IPS-18c (cell line): ENCODE measurements at regions not wholly inside any gene's neighbourhood (a gene's known extent, or its start where the extent isn't known, plus 50 kb on each side); places are given as distances from the start of the nearest gene placed in this dataset.

Experiments
- H3K4me3 ChIP-seq: 2 replicates; pipeline ENCODE4 v1.7.0; 2013; ENCODE audit warnings: low read depth, mild to moderate bottlenecking, low read length, moderate library complexity; ENCODE audit not compliant: insufficient read depth
- H3K9me3 ChIP-seq: one replicate; pipeline ENCODE4 v1.6.1; 2013; ENCODE audit warnings: mild to moderate bottlenecking, low read length, moderate library complexity; ENCODE audit not compliant: control insufficient read depth, insufficient read depth

DNA sequence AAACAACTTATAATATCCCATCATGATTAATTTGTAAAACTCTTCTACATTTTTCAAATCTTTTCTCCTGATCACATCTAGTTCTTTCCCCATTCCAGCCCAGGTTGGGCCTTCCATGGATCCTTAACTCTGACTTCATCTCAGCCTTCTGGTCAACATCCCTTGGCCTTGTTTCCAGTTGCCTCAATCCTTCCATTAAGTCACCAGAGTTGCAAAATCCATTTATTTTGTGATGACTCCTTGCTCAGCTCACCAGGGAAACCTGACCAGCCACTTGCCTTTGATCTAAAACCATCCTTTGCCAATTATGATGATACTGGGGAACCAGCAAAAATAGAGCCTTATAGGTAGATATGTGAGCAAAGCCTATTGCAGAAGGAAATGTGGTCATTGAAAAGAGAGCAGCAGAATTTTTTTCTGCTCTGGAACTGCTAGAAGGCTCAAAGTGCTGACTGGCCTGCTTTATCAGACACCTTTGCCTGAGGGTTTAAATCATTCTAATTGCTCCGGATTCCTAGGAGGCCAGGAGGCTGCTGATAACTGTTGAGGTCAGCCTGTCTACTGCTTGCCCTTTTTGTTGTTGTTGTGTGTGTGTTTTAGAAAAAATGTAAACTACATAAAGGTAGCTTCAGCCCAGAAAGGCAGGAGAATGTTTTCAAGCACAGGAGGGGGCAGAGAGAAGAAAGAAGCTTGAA lies 512.2 kb upstream of the GRIA1 start:
- H3K4me3 ChIP-seq, result no peak overlapping the region
- H3K9me3 ChIP-seq, result no peaks in the 10 kb centered on the region

DNA sequence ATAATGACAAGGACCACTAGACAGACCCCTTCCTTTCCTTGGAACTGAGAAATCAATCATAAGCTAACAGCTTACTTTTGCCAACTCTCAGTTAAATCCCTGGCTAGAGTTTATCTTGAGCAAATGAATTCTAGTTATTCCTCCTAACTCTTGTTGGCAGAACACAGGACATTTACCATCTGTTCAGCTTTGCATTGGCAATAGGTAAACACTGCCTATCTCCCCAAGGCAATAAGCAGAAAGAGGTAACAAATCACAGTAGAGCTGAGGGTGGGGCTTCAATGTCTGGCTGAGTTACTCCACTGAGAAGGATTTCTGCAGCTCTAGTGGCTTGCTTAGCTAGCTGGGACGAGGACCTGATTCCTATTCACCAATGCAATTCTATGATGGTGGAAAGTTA lies 503.3 kb upstream of the GRIA1 start:
- no peak overlapping the region for H3K4me3 ChIP-seq
- H3K9me3 ChIP-seq, result no peaks in the 10 kb centered on the region

GRCh38 chr5:152990217-152990616 lies 500.3 kb upstream of the GRIA1 start:
- H3K4me3 ChIP-seq, result no peak overlapping the region
- no peaks in the 10 kb centered on the region for H3K9me3 ChIP-seq

GRCh38 chr5:152990649-152991048 lies 499.8 kb upstream of the GRIA1 start:
- no peak overlapping the region for H3K4me3 ChIP-seq
- no peaks in the 10 kb centered on the region for H3K9me3 ChIP-seq

- Histone ChIP-seq H3K4me3 (no peak overlapping the region), H3K9me3 (no peaks in the 10 kb centered on the region)
These were observed 496.3 kb upstream of the GRIA1 start for GRCh38 chr5:152994033-152994680.

DNA sequence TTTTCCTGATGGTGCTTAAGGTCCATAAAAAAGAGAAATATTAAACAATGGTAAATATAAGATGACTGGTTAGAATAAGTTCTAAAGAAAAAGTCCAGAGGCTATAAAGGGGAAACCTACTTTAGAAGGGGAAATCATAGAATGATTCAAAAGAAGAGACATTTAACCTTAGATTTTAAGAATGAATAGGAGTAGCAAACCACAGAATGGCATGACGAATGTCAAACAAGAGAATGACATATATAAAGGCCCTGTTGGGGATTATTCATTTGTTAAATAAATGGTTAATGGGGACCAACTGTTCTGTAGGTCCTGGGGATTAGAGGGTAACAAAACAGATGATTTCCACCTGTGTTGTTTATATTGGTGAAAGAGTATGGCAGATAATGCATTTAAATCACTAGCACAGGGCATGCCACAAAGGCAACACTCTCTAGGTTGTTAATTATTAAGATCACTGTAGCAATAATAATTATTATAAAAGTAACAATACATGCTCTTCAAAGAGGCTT lies 495.2 kb upstream of the GRIA1 start:
- H3K4me3 ChIP-seq, result no peak overlapping the region
- no peaks in the 10 kb centered on the region for H3K9me3 ChIP-seq

- Histone ChIP-seq H3K9me3 (no peaks in the 10 kb centered on the region), H3K4me3 (no peak overlapping the region)
These were observed 484.8 kb upstream of the GRIA1 start for GRCh38 chr5:153005711-153006110.

DNA sequence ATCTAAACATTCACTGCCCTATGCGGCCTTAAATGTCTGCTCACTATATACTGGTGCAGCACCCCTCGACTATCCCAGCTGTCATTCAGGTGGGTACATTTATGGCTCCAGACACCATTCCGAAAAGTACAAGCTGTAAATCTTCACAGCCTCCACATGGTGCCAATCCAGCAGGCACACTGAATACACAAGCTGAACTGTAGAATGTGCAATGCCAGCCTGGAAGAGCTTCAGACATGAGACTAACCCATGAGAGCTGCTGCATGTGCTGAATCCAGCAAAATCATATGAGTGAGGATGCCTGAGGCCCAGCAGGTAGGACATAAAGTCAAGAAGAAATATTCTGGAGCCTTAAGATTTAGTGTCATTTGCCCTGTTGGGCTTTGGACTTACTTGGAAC lies 483.8 kb upstream of the GRIA1 start:
- H3K4me3 ChIP-seq, result no peak overlapping the region
- H3K9me3 ChIP-seq, result no peaks in the 10 kb centered on the region

GRCh38 chr5:153014194-153014593 lies 476.3 kb upstream of the GRIA1 start:
- no peaks in the 10 kb centered on the region for H3K9me3 ChIP-seq
- no peak overlapping the region for H3K4me3 ChIP-seq

DNA sequence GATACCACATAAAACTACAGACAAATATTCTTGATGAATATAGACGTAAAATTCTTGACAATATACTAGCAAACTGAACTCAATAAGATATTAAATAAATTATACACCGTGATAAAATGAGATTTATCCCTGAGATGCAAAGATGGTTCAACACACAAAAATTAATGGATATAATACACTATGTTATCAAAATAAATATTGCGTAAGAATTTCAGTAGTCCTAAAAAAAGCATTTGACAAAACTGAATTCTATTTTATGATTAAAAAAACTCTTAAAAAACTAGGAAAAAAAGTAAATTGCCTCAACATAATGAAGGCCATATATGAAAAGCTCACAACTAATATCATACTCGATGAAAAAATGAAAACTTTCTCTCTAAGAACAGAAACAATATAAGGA lies 472.3 kb upstream of the GRIA1 start:
- Histone ChIP-seq H3K4me3 (no peak overlapping the region), H3K9me3 (no peaks in the 10 kb centered on the region)

GRCh38 chr5:153030755-153031725 lies 459.4 kb upstream of the GRIA1 start:
- Histone ChIP-seq H3K4me3 (no peak overlapping the region), H3K9me3 (no peaks in the 10 kb centered on the region)

GRCh38 chr5:153039501-153039900 lies 451.0 kb upstream of the GRIA1 start:
- Histone ChIP-seq H3K4me3 (no peak overlapping the region), H3K9me3 (no peaks in the 10 kb centered on the region)

DNA sequence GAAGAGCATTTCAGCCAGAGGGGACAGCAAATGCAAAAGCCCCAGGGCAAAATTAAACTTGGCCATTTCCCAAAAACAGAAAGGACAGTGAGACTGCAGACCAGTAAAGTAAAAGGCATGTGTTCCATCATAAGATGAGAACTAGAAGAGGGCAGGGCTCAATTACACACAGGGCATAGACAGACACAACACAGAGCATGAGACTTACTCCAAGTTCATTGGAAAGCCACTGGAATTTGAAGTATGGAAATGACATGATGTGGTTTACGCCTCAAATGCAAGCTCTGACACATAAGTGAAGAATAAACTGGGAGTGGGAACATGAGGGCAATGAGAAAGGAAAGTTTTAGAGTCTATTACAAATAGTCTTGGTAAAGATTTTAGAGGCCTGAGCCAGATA lies 446.6 kb upstream of the GRIA1 start:
- H3K9me3 ChIP-seq, result no peaks in the 10 kb centered on the region
- no peak overlapping the region for H3K4me3 ChIP-seq

- H3K9me3 ChIP-seq, result no peaks in the 10 kb centered on the region
These were observed 439.8 kb upstream of the GRIA1 start for GRCh38 chr5:153050496-153051179.

GRCh38 chr5:153066281-153066680 lies 424.2 kb upstream of the GRIA1 start:
- Histone ChIP-seq H3K9me3 (no peaks in the 10 kb centered on the region), H3K4me3 (no peak overlapping the region)

More at GRCh38 chr5:153050496-153051179, 439.8 kb upstream of the GRIA1 start:
- H3K4me3 ChIP-seq, result no peak overlapping the region

DNA sequence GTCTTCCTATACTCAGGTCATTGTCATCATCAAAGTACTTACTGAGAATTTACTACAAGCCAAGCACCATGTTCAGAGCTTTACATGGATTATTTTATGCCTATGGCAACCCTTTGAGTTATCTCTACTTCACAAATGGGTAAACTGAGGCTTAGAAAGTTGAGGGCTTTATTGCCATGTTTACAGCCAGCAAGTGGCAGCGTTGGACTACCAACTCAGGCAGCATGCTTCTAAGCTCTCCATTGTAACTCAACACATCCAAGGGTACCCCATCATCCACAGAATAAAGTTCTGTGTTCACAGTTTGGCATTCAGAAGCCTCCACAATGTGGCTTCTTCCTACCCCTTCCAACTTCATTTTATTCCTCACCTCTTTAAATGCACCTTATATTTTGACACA lies 422.6 kb upstream of the GRIA1 start:
- Histone ChIP-seq H3K4me3 (no peak overlapping the region), H3K9me3 (no peaks in the 10 kb centered on the region)

DNA sequence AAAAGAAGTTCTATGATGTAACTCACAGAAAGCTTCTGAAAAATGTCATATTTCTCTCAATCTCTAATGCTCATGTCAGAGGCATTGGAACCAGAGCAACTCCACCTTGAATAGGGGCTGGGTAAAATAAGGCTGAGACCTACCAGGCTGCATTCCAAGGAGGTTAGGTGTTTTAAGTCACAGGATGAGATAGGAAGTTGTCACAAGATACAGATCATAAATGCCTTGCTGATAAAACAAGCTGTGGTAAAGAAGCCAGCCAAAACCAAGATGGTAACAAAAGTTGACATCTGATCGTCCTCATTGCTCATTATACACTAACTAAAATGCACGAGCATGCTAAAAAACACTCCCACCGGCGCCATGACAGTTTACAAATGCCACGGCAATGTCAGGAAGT lies 411.1 kb upstream of the GRIA1 start:
- no peak overlapping the region for H3K4me3 ChIP-seq
- no peaks in the 10 kb centered on the region for H3K9me3 ChIP-seq
